ENCODE measurements at regions not wholly inside any gene's neighbourhood (a gene's known extent, or its start where the extent isn't known, plus 50 kb on each side); places are given as distances from the start of the nearest gene placed in this dataset.
"Not testable (repeated sequence)": the region's sequence is repeated elsewhere in the genome, so short reads cannot be mapped to it uniquely, and the experiment has no call there.

DNA sequence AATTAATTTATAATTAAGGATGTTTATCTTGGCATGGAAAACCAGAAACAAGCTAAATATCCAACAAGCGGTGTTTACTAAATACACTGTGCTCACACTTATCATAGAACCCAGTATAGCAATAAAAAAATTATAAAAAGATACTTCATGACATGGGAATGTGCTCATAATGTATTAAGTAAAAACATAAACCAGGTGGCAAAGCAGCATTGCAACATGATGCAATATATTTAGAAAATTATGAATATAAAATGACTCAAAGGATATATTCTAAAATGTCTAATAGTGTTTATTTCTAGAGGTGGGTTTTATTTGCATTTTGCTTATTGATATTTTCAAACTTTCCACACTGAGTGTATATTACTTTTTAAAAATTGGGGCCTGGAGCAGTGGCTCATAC is 84.4 kb upstream of the ATL2 start:
- H3K4me3 Mint-ChIP-seq, result no peak overlapping the region
- H3K4me1 Mint-ChIP-seq, result peaks cover 27% of the 10 kb centered on the region
- H3K36me3 Mint-ChIP-seq (ENCODE audit: low read depth), result no peaks in the 10 kb centered on the region
- H3K27me3 Mint-ChIP-seq (ENCODE audit: low read depth), result no peaks in the 10 kb centered on the region
- TF ChIP-seq, protein P1, sequence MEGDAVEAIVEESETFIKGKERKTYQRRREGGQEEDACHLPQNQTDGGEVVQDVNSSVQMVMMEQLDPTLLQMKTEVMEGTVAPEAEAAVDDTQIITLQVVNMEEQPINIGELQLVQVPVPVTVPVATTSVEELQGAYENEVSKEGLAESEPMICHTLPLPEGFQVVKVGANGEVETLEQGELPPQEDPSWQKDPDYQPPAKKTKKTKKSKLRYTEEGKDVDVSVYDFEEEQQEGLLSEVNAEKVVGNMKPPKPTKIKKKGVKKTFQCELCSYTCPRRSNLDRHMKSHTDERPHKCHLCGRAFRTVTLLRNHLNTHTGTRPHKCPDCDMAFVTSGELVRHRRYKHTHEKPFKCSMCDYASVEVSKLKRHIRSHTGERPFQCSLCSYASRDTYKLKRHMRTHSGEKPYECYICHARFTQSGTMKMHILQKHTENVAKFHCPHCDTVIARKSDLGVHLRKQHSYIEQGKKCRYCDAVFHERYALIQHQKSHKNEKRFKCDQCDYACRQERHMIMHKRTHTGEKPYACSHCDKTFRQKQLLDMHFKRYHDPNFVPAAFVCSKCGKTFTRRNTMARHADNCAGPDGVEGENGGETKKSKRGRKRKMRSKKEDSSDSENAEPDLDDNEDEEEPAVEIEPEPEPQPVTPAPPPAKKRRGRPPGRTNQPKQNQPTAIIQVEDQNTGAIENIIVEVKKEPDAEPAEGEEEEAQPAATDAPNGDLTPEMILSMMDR (IDR thresholded peaks at IDR 0.05; ENCODE audit: unreplicated experiment in 3 of 3), result no peak
- no peaks in the 10 kb centered on the region for H3K9me3 Mint-ChIP-seq
- no peak overlapping the region for H3K27ac Mint-ChIP-seq

DNA sequence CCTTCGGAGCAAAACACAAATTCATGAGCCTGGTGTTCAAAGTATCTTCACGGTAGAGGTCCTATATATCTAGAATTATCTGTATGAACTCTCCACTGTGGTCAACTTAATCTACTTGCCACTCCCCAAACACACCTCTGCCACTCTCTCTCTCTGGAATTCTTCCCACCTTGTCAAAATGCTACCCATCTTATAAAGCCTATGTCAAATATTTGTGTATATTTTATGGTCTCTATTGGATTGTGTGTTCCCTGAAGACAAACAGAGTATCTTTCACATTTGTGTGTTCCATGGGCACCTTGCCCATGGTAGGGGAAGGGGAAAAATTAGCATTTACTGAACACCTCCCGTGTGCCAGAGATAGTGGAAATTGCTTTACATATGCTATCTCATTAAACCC is 83.2 kb upstream of the ATL2 start:
- H3K4me3 Mint-ChIP-seq, result no peak overlapping the region
- no peaks in the 10 kb centered on the region for H3K36me3 Mint-ChIP-seq (ENCODE audit: low read depth)
- TF ChIP-seq, protein P1 (IDR thresholded peaks at IDR 0.05; ENCODE audit: unreplicated experiment in 3 of 3), result no peak
- H3K27me3 Mint-ChIP-seq (ENCODE audit: low read depth), result peaks cover 7% of the 10 kb centered on the region
- no peaks in the 10 kb centered on the region for H3K9me3 Mint-ChIP-seq
- peaks cover 20% of the 10 kb centered on the region for H3K4me1 Mint-ChIP-seq
- H3K27ac Mint-ChIP-seq, result no peak overlapping the region

DNA sequence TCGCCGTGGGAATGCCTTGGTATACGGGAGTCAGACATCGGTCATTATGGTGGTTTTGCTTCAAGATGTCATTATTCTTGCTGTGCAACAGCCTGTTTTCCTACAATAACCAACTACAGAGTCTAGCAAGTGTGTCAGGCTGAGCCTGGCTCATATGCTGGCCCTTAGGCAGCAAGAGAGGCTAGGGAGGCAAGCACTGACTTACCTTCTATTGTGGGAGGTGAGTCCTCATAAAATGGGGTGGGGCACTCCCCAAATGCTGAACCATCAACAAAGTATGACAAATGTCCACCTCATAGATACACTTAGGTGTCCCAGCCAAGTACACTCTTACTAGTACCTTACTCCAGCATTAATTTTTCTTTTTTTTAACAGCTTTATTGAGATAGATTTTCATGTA is 77.0 kb upstream of the ATL2 start:
- Mint-ChIP-seq H3K27ac (no peak overlapping the region), H3K4me1 (peaks cover 31% of the 10 kb centered on the region), H3K27me3 (ENCODE audit: low read depth) (peaks cover 11% of the 10 kb centered on the region), H3K9me3 (no peaks in the 10 kb centered on the region), H3K4me3 (no peak overlapping the region), H3K36me3 (ENCODE audit: low read depth) (no peaks in the 10 kb centered on the region)
- TF ChIP-seq, protein P1 (IDR thresholded peaks at IDR 0.05; ENCODE audit: unreplicated experiment in 3 of 3), result no peak

DNA sequence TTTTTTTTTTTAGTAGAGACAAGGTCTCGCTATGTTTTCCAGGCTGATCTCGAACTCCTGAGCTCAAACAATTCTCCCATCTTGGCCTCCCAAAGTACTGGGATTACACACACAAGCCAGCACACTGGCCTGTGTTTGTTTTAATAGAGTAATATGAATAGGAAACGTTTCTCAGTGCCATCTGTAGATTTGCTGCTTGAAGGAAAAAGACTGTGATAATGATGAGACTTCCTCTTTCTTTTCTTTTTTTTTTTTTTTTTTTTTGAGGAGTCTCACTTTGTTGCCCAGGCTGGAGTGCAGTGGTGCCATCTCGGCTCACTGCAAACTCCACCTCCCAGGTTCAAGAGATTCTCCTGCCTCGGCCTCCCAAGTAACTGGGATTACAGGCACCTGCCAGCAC is 74.7 kb upstream of the ATL2 start:
- H3K27me3 Mint-ChIP-seq (ENCODE audit: low read depth), result peaks cover 11% of the 10 kb centered on the region
- H3K9me3 Mint-ChIP-seq; H3K27ac Mint-ChIP-seq; H3K4me3 Mint-ChIP-seq; H3K36me3 Mint-ChIP-seq (ENCODE audit: low read depth): not testable (repeated sequence)
- peaks cover 26% of the 10 kb centered on the region for H3K4me1 Mint-ChIP-seq

DNA sequence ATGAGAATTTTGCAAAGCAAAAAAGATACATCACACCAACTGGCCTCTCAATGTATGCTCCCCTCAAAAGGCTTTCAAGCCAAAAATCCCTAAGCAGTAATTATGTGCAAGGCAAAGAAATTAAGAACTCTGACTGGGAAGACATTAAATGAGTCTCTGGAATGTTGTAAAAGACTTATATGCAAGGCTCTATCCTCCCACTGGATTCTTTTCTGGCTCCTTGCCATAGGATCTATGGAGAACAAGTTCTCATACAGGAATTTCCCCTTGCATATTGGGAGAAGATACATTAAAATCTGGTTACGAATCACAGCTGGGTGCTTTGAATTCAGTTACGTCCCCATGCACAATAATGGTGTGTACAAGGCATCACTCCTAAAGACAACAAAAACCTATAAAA is 73.4 kb upstream of the ATL2 start:
- Mint-ChIP-seq H3K27ac (peak overlapping the region; percentile 56 to 64 (median 59)), H3K9me3 (no peaks in the 10 kb centered on the region), H3K27me3 (ENCODE audit: low read depth) (peaks cover 10% of the 10 kb centered on the region), H3K36me3 (ENCODE audit: low read depth) (no peaks in the 10 kb centered on the region), H3K4me1 (peaks cover 33% of the 10 kb centered on the region), H3K4me3 (no peak overlapping the region)
- TF ChIP-seq, protein P1 (IDR thresholded peaks at IDR 0.05; ENCODE audit: unreplicated experiment in 3 of 3), result no peak

DNA sequence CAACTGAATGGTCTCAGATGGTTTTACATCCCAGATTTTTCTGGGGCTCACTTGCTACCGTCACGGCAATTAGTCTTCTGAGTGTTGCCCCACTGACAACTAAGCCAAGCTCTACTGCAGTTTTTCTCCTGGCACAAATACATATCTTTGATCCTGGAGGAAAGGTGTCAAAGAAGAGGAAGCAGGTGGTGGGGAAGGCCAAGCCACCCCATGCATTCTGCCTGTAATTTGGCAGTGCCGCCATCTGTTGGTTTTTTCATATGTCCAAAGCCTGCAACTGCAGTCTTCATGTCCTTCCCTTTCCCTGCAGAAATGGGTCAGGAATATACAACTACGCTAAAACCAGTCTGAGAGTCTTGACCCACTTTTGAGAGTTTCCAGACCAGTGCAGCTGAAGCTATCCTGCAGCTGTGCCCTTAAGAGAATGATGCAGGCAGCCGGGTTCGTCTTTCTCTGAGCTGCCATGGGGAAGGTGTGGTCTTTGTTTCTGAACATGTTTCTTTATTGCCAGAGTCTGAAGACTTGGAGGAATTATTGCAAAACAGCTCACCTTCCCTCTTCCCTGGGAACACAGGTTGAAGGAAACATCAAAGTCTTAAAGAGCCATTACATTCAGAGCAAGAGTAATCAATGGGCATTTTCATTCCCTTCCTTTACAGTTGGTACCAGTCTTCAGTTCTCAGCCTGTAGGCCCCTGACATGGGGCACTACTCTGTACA is 71.8 kb upstream of the ATL2 start:
- TF ChIP-seq, protein P1 (IDR thresholded peaks at IDR 0.05; ENCODE audit: unreplicated experiment in 3 of 3), result no peak
- Mint-ChIP-seq H3K9me3 (no peaks in the 10 kb centered on the region), H3K27me3 (ENCODE audit: low read depth) (peaks cover 10% of the 10 kb centered on the region)

More for the DNA sequence above, 71.8 kb upstream of the ATL2 start:
- Mint-ChIP-seq H3K4me1 (peaks cover 41% of the 10 kb centered on the region), H3K36me3 (ENCODE audit: low read depth) (no peaks in the 10 kb centered on the region), H3K4me3 (no peak overlapping the region), H3K27ac (no peak overlapping the region)
